ENCODE measurements at regions not wholly inside any gene's neighbourhood (a gene's known extent, or its start where the extent isn't known, plus 50 kb on each side); places are given as distances from the start of the nearest gene placed in this dataset.

GRCh38 chr9:79395755-79396154, 176.0 kb upstream of the TLE4 start:
- Histone ChIP-seq H3K36me3 (ENCODE audit: control insufficient read depth, insufficient read depth, low read length) (no peaks in the 10 kb centered on the region), H3K27me3 (ENCODE audit: control insufficient read depth, insufficient read depth, low read length) (no peaks in the 10 kb centered on the region), H3K4me3 (ENCODE audit: low read depth, low read length) (no peak overlapping the region)
- no peak for TF ChIP-seq CTCF (IDR thresholded peaks at IDR 0.05; ENCODE audit: insufficient read depth, low read length, poor library complexity, severe bottlenecking)
- DNase-seq (ENCODE audit: low read depth), result no peak

GRCh38 chr9:79396168-79396567, 175.6 kb upstream of the TLE4 start:
- no peak for DNase-seq (ENCODE audit: low read depth)
- TF ChIP-seq CTCF (IDR thresholded peaks at IDR 0.05; ENCODE audit: insufficient read depth, low read length, poor library complexity, severe bottlenecking), result no peak
- Histone ChIP-seq H3K27me3 (ENCODE audit: control insufficient read depth, insufficient read depth, low read length) (no peaks in the 10 kb centered on the region), H3K4me3 (ENCODE audit: low read depth, low read length) (no peak overlapping the region), H3K36me3 (ENCODE audit: control insufficient read depth, insufficient read depth, low read length) (no peaks in the 10 kb centered on the region)

- Histone ChIP-seq H3K4me3 (ENCODE audit: low read depth, low read length) (no peak overlapping the region), H3K36me3 (ENCODE audit: control insufficient read depth, insufficient read depth, low read length) (no peaks in the 10 kb centered on the region), H3K27me3 (ENCODE audit: control insufficient read depth, insufficient read depth, low read length) (no peaks in the 10 kb centered on the region)
- DNase-seq (ENCODE audit: low read depth), result no peak
- no peak for TF ChIP-seq CTCF (IDR thresholded peaks at IDR 0.05; ENCODE audit: insufficient read depth, low read length, poor library complexity, severe bottlenecking)
Observed at GRCh38 chr9:79403495-79403894, 168.3 kb upstream of the TLE4 start.

- no peak for DNase-seq (ENCODE audit: low read depth)
- Histone ChIP-seq H3K36me3 (ENCODE audit: control insufficient read depth, insufficient read depth, low read length) (no peaks in the 10 kb centered on the region), H3K4me3 (ENCODE audit: low read depth, low read length) (no peak overlapping the region), H3K27me3 (ENCODE audit: control insufficient read depth, insufficient read depth, low read length) (no peaks in the 10 kb centered on the region)
- no peak for TF ChIP-seq CTCF (IDR thresholded peaks at IDR 0.05; ENCODE audit: insufficient read depth, low read length, poor library complexity, severe bottlenecking)
Observed at GRCh38 chr9:79408200-79408599, 163.6 kb upstream of the TLE4 start.

GRCh38 chr9:79408617-79409016, 163.1 kb upstream of the TLE4 start:
- no peak for TF ChIP-seq CTCF (IDR thresholded peaks at IDR 0.05; ENCODE audit: insufficient read depth, low read length, poor library complexity, severe bottlenecking)
- DNase-seq (ENCODE audit: low read depth), result peak; percentile 29
- H3K4me3 ChIP-seq (ENCODE audit: low read depth, low read length), result no peak overlapping the region

GRCh38 chr9:79409182-79409823, 162.5 kb upstream of the TLE4 start:
- TF ChIP-seq CTCF (IDR thresholded peaks at IDR 0.05; ENCODE audit: insufficient read depth, low read length, poor library complexity, severe bottlenecking), result no peak
- Histone ChIP-seq H3K4me3 (ENCODE audit: low read depth, low read length) (no peak overlapping the region), H3K36me3 (ENCODE audit: control insufficient read depth, insufficient read depth, low read length) (no peaks in the 10 kb centered on the region), H3K27me3 (ENCODE audit: control insufficient read depth, insufficient read depth, low read length) (no peaks in the 10 kb centered on the region)
- DNase-seq (ENCODE audit: low read depth), result no peak

More at GRCh38 chr9:79408617-79409016, 163.1 kb upstream of the TLE4 start:
- Histone ChIP-seq H3K27me3 (ENCODE audit: control insufficient read depth, insufficient read depth, low read length) (no peaks in the 10 kb centered on the region), H3K36me3 (ENCODE audit: control insufficient read depth, insufficient read depth, low read length) (no peaks in the 10 kb centered on the region)
